Ovary (tissue), 7 donors: ENCODE measurements at regions not wholly inside any gene's neighbourhood (a gene's known extent, or its start where the extent isn't known, plus 50 kb on each side); places are given as distances from the start of the nearest gene placed in this dataset.

ENCODE experiments used
- DNase-seq, 5 donors: peaks; one replicate each; pipeline ENCODE4 v3.0.0-alpha.2; 2019 to 2020
- H3K27ac ChIP-seq, 2 donors: fragments of 200-600 bp; one replicate each; pipeline versions ENCODE4 v1.5.1 to v1.8.0; 2019 to 2022
- H3K27me3 ChIP-seq: fragments of 200-600 bp; one replicate; pipeline ENCODE4 v1.8.0; 2022
- H3K36me3 ChIP-seq: fragments of 200-600 bp; sonication (generic); one replicate; pipeline ENCODE4 v1.5.1; 2019
- H3K4me1 ChIP-seq: one replicate; pipeline ENCODE4 v1.8.1; 2013; ENCODE audit warnings: mild to moderate bottlenecking, moderate library complexity; ENCODE audit not compliant: insufficient read depth
- H3K4me3 ChIP-seq: fragments of 200-600 bp; sonication (generic); one replicate; pipeline ENCODE4 v1.5.1; 2017
- H3K9me3 ChIP-seq, 2 donors: fragments of 200-600 bp in 1 of 2; sonication (generic) in 1 of 2; one replicate each; pipeline versions ENCODE4 v1.5.1 to v1.8.1; 2013 to 2019; ENCODE audit warnings: mild to moderate bottlenecking in 1 of 2, moderate library complexity in 1 of 2
- CTCF ChIP-seq, 3 donors: fragments of 450-650 bp in 2 of 3; fragments of 200-600 bp in 1 of 3; IDR thresholded peaks; one replicate each; pipeline versions ENCODE4 v1.5.1 to v1.8.0; 2016 to 2022; ENCODE audit warnings: antibody characterized with exemption in 3 of 3, mild to moderate bottlenecking in 1 of 3
- EP300 ChIP-seq: sonication (generic); formaldehyde crosslinking; IDR thresholded peaks from one replicate; pipeline ENCODE4 v1.6.1; 2017; ENCODE audit warnings: antibody characterized with exemption
- POLR2A ChIP-seq: fragments of 450-650 bp; IDR thresholded peaks from one replicate; pipeline ENCODE4 v1.6.1; 2017; ENCODE audit warnings: antibody characterized with exemption, mild to moderate bottlenecking, moderate library complexity
- WGBS, 3 donors: extraction: QIAGEN DNeasy Blood & Tissue Kit in 1 of 3; methylation state at CpG; one replicate each; pipeline versions ENCODE4 v1.1.5 to v1.1.7; 2013 to 2017; 5-methylcytosine and 5-hydroxymethylcytosine counted together
- intact Hi-C, 4 donors: fragments of 100-400 bp; cut with DNase I; formaldehyde crosslinking; loops; one replicate each; pipeline versions ENCODE4 v1.11.0 to v1.15.1; 2022 to 2023
- donor health status: DM: no; HTN: no; CAD: no; lungs with moderate emphysema.
- donor health status: DM: no; HTN: no; CAD: no.
- donor health status: Bipolar disorder and iron deficiency.
- donor health status: DM: no; HTN: no; CAD: no.
- donor health status: DM: yes; HTN: yes; CAD: no.

DNA sequence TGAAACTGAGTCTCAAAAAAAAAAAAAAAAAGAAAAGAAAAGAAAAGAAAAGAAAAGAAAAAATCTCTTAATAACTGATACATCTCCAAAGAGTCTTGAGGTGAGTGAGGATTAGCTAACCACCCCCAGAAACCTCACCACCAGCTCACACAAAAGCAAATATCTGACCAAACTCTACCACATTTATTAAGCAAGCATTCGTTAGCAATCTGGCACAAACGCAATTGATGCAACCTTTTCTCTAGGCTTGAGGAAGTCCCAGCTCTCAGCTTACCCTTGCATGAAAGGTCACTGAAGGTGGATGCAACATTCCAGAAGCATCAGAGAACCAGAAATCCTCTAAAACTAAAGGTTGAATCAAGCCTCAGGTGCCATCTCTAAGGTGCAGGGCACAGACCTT is 231.9 kb upstream of the BCOR start:
- DNase-seq, result no peak

DNA sequence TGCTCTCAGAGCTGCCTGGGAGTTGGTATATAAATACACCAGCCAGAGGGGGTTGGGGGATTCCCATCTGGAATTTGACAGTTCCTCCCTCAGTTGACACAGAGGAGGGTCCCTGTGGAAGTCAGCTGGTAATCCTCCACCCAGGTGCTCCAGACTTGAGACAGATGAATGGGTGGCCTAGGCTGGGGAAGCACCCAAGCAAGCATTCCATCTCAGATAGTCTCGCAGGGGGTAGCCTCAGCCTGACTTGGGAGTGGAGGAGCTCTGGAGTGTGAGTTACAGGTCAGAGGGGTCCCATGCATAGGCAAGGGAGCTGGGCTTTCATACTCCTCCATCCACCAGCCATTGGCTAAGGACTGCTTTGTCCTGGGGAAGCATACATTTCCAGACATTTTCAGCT is 229.3 kb upstream of the BCOR start:
- no peak for TF ChIP-seq EP300
- no peak for TF ChIP-seq POLR2A
- TF ChIP-seq CTCF (IDR thresholded peaks at IDR 0.05), result no peak
- H3K4me3 ChIP-seq, result no peak overlapping the region
- no peaks in the 10 kb centered on the region for H3K4me1 ChIP-seq
- intact Hi-C loops, result no loop called here
- no peak overlapping the region for H3K27ac ChIP-seq
- WGBS, 3 donors, result 60 to 76% (median 69%) methylated on average over 1 of the region's 1 CpG
- H3K27me3 ChIP-seq, result no peaks in the 10 kb centered on the region
- DNase-seq, result no peak
- H3K36me3 ChIP-seq, result no peaks in the 10 kb centered on the region
- no peaks in the 10 kb centered on the region for H3K9me3 ChIP-seq

More for the DNA sequence above, 231.9 kb upstream of the BCOR start:
- intact Hi-C loops, result no loop called here
- TF ChIP-seq EP300 (no peak), POLR2A (no peak), CTCF (IDR thresholded peaks at IDR 0.05) (no peak)
- H3K4me1 ChIP-seq, result no peaks in the 10 kb centered on the region
- no peaks in the 10 kb centered on the region for H3K36me3 ChIP-seq
- 85 to 95% (median 91%) methylated on average over 2 of the region's 2 CpGs for WGBS, 3 donors
- H3K9me3 ChIP-seq, result no peaks in the 10 kb centered on the region
- H3K27me3 ChIP-seq, result no peaks in the 10 kb centered on the region
- H3K27ac ChIP-seq, result no peak overlapping the region
- no peak overlapping the region for H3K4me3 ChIP-seq

DNA sequence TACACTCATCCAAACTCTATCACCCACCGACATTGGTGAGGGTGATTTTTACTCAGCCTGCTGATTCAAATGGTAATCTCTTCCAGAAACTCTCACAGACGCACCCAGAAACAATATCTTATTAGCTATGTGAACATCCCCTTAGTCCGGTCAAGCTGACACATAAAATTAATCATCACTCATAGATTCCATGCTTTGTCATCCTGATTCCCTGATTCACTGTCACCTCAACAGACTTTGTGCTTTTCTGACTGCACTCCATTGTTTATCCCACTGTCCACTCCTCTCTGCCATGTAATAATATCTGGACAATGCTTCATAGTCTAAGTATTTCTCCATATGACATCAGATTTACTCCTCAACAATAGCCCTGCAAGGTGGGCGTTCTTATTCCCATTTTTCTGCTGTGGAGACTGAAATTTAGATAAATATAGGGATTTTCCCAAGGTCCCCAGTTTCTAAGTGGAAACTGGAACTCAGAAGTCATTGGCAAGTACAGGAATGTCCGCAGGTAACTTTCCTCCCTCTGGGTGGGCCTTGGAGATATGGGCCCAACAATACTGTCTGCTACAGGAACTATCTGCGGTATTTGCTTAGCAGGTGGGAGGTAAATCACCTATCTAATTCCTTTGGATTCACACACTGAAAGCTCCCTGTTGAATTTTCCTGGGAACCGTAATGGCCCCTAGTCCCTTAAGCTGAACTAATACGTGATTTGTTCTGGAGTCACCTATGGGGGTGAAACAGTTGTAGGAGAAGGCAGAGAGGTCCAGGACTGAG is 228.6 kb upstream of the BCOR start:
- Histone ChIP-seq H3K36me3 (no peaks in the 10 kb centered on the region), H3K4me3 (no peak overlapping the region), H3K27me3 (no peaks in the 10 kb centered on the region), H3K27ac (no peak overlapping the region), H3K4me1 (no peaks in the 10 kb centered on the region), H3K9me3 (no peaks in the 10 kb centered on the region)
- intact Hi-C loops, result no loop called here
- TF ChIP-seq CTCF (IDR thresholded peaks at IDR 0.05), result no peak
- no peak for TF ChIP-seq EP300
- no peak for TF ChIP-seq POLR2A
- 74 to 84% (median 77%) methylated on average over 8 of the region's 8 CpGs for WGBS, 3 donors
- no peak for DNase-seq

GRCh38 chrX:40325161-40325560 is 227.4 kb upstream of the BCOR start:
- 88 to 91% (median 90%) methylated on average over 11 of the region's 11 CpGs for WGBS, 3 donors
- TF ChIP-seq EP300 (no peak), CTCF (IDR thresholded peaks at IDR 0.05) (no peak), POLR2A (no peak)

More at GRCh38 chrX:40325161-40325560, 227.4 kb upstream of the BCOR start:
- no peaks in the 10 kb centered on the region for H3K27me3 ChIP-seq
- H3K27ac ChIP-seq, result no peak overlapping the region
- H3K4me1 ChIP-seq, result no peaks in the 10 kb centered on the region
- no peaks in the 10 kb centered on the region for H3K9me3 ChIP-seq
- H3K36me3 ChIP-seq, result no peaks in the 10 kb centered on the region
- no peak overlapping the region for H3K4me3 ChIP-seq
- no peak for DNase-seq
- intact Hi-C loops, result no loop called here
